ENCODE measurements at regions not wholly inside any gene's neighbourhood (a gene's known extent, or its start where the extent isn't known, plus 50 kb on each side); places are given as distances from the start of the nearest gene placed in this dataset.
A peak's percentile ranks its signal among the peaks of the same experiment; 100 is the strongest.

- Histone ChIP-seq H3K4me1 (ENCODE audit: insufficient read depth) (no peaks in the 10 kb centered on the region), H2AFZ (no peak overlapping the region), H3K79me2 (ENCODE audit: insufficient read depth) (no peaks in the 10 kb centered on the region), H3K36me3 (ENCODE audit: low read depth) (no peaks in the 10 kb centered on the region), H3K9ac (no peak overlapping the region), H3K27ac (no peak overlapping the region), H3K4me3 (no peak overlapping the region), H3K9me2 (ENCODE audit: insufficient read depth) (no peaks in the 10 kb centered on the region), H3K27me3 (replicated peaks; ENCODE audit: insufficient read depth) (no peaks in the 10 kb centered on the region), H3K4me2 (ENCODE audit: unreplicated experiment) (no peak overlapping the region), H3F3A (ENCODE audit: insufficient read depth) (no peaks in the 10 kb centered on the region), H3K9me3 (ENCODE audit: low read depth) (no peaks in the 10 kb centered on the region), H4K20me1 (ENCODE audit: insufficient read depth) (no peaks in the 10 kb centered on the region)
- no peak for DNase-seq
- WGBS, 2 experiments (ENCODE audit: low coverage in 1 of 2, low lambda C conversion rate in 2 of 2, missing lambda C conversion rate in 2 of 2): 89 to 91% methylated on average over 6 of the region's 6 CpGs
- in situ Hi-C loops (cut with MboI): loop anchor here (25.0 kb wide), 1 partner anchor 573 kb away; no protein-coding TSS in a partner anchor
- TF ChIP-seq EZH2phosphoT487 (IDR thresholded peaks at IDR 0.05; ENCODE audit: insufficient read depth, low read depth) (no peak), EZH2 (IDR thresholded peaks at IDR 0.05; ENCODE audit: insufficient read depth, poor library complexity, severe bottlenecking) (no peak)
Measured at GRCh38 chr12:127360580-127360979, 906.4 kb upstream of the TMEM132C start.

- no peak overlapping the region for H3K9ac ChIP-seq
- no peaks in the 10 kb centered on the region for H3K9me2 ChIP-seq (ENCODE audit: insufficient read depth)
- H3K9me3 ChIP-seq (ENCODE audit: low read depth): no peaks in the 10 kb centered on the region
- H3K4me3 ChIP-seq: no peak overlapping the region
- H4K20me1 ChIP-seq (ENCODE audit: insufficient read depth): no peaks in the 10 kb centered on the region
- no peaks in the 10 kb centered on the region for H3K36me3 ChIP-seq (ENCODE audit: low read depth)
- no peak for DNase-seq
- no peak overlapping the region for H2AFZ ChIP-seq
- no peak overlapping the region for H3K4me2 ChIP-seq (ENCODE audit: unreplicated experiment)
- H3K79me2 ChIP-seq (ENCODE audit: insufficient read depth): no peaks in the 10 kb centered on the region
- no peaks in the 10 kb centered on the region for H3K27me3 ChIP-seq (replicated peaks; ENCODE audit: insufficient read depth)
- H3K27ac ChIP-seq: no peak overlapping the region
- TF ChIP-seq EZH2 (IDR thresholded peaks at IDR 0.05; ENCODE audit: insufficient read depth, poor library complexity, severe bottlenecking) (no peak), EZH2phosphoT487 (IDR thresholded peaks at IDR 0.05; ENCODE audit: insufficient read depth, low read depth) (no peak)
- no peaks in the 10 kb centered on the region for H3K4me1 ChIP-seq (ENCODE audit: insufficient read depth)
- no peaks in the 10 kb centered on the region for H3F3A ChIP-seq (ENCODE audit: insufficient read depth)
- in situ Hi-C loops (cut with MboI): loop anchor here (25.0 kb wide), 1 partner anchor 575 kb away; no protein-coding TSS in a partner anchor
- 67 to 76% methylated on average over 4 of the region's 4 CpGs for WGBS, 2 experiments (ENCODE audit: low coverage in 1 of 2, low lambda C conversion rate in 2 of 2, missing lambda C conversion rate in 2 of 2)
Measured at GRCh38 chr12:127362121-127362520, 904.8 kb upstream of the TMEM132C start.

GRCh38 chr12:127363392-127363791 lies 903.6 kb upstream of the TMEM132C start:
- Histone ChIP-seq H3F3A (ENCODE audit: insufficient read depth) (no peaks in the 10 kb centered on the region), H4K20me1 (ENCODE audit: insufficient read depth) (no peaks in the 10 kb centered on the region), H3K9me2 (ENCODE audit: insufficient read depth) (no peaks in the 10 kb centered on the region), H3K4me3 (no peak overlapping the region), H3K36me3 (ENCODE audit: low read depth) (no peaks in the 10 kb centered on the region), H2AFZ (no peak overlapping the region), H3K27ac (no peak overlapping the region), H3K27me3 (replicated peaks; ENCODE audit: insufficient read depth) (no peaks in the 10 kb centered on the region), H3K4me2 (ENCODE audit: unreplicated experiment) (no peak overlapping the region), H3K79me2 (ENCODE audit: insufficient read depth) (no peaks in the 10 kb centered on the region), H3K9ac (no peak overlapping the region), H3K9me3 (ENCODE audit: low read depth) (no peaks in the 10 kb centered on the region), H3K4me1 (ENCODE audit: insufficient read depth) (no peaks in the 10 kb centered on the region)
- 25 to 44% methylated on average over 2 of the region's 2 CpGs for WGBS, 2 experiments (ENCODE audit: low coverage in 1 of 2, low lambda C conversion rate in 2 of 2, missing lambda C conversion rate in 2 of 2)
- in situ Hi-C loops (cut with MboI): loop anchor here (25.0 kb wide), 1 partner anchor 576 kb away; no protein-coding TSS in a partner anchor
- TF ChIP-seq EZH2 (IDR thresholded peaks at IDR 0.05; ENCODE audit: insufficient read depth, poor library complexity, severe bottlenecking) (no peak), EZH2phosphoT487 (IDR thresholded peaks at IDR 0.05; ENCODE audit: insufficient read depth, low read depth) (no peak)
- peak; percentile 41 for DNase-seq

GRCh38 chr12:127373559-127373958 lies 893.4 kb upstream of the TMEM132C start:
- Histone ChIP-seq H3K27me3 (replicated peaks; ENCODE audit: insufficient read depth) (no peaks in the 10 kb centered on the region), H3K9ac (no peak overlapping the region), H3K9me3 (ENCODE audit: low read depth) (no peaks in the 10 kb centered on the region), H2AFZ (no peak overlapping the region), H4K20me1 (ENCODE audit: insufficient read depth) (no peaks in the 10 kb centered on the region), H3K4me1 (ENCODE audit: insufficient read depth) (no peaks in the 10 kb centered on the region), H3K9me2 (ENCODE audit: insufficient read depth) (no peaks in the 10 kb centered on the region), H3K4me3 (no peak overlapping the region), H3K36me3 (ENCODE audit: low read depth) (no peaks in the 10 kb centered on the region), H3K79me2 (ENCODE audit: insufficient read depth) (no peaks in the 10 kb centered on the region), H3K4me2 (ENCODE audit: unreplicated experiment) (no peak overlapping the region), H3F3A (ENCODE audit: insufficient read depth) (no peaks in the 10 kb centered on the region), H3K27ac (no peak overlapping the region)
- TF ChIP-seq EZH2phosphoT487 (IDR thresholded peaks at IDR 0.05; ENCODE audit: insufficient read depth, low read depth) (no peak), EZH2 (IDR thresholded peaks at IDR 0.05; ENCODE audit: insufficient read depth, poor library complexity, severe bottlenecking) (no peak)
- DNase-seq: no peak
- in situ Hi-C loops (cut with MboI): loop anchor here (25.0 kb wide), 1 partner anchor 586 kb away; no protein-coding TSS in a partner anchor
- 56 to 58% methylated on average over 4 of the region's 4 CpGs for WGBS, 2 experiments (ENCODE audit: low coverage in 1 of 2, low lambda C conversion rate in 2 of 2, missing lambda C conversion rate in 2 of 2)

- Histone ChIP-seq H3K79me2 (ENCODE audit: insufficient read depth) (no peaks in the 10 kb centered on the region), H3K9me3 (ENCODE audit: low read depth) (no peaks in the 10 kb centered on the region), H3F3A (ENCODE audit: insufficient read depth) (no peaks in the 10 kb centered on the region), H3K4me2 (ENCODE audit: unreplicated experiment) (no peak overlapping the region), H3K9ac (no peak overlapping the region), H3K27me3 (replicated peaks; ENCODE audit: insufficient read depth) (no peaks in the 10 kb centered on the region), H3K4me1 (ENCODE audit: insufficient read depth) (no peaks in the 10 kb centered on the region), H3K36me3 (ENCODE audit: low read depth) (no peaks in the 10 kb centered on the region), H3K27ac (no peak overlapping the region), H4K20me1 (ENCODE audit: insufficient read depth) (no peaks in the 10 kb centered on the region), H2AFZ (no peak overlapping the region), H3K4me3 (no peak overlapping the region), H3K9me2 (ENCODE audit: insufficient read depth) (no peaks in the 10 kb centered on the region)
- TF ChIP-seq EZH2 (IDR thresholded peaks at IDR 0.05; ENCODE audit: insufficient read depth, poor library complexity, severe bottlenecking) (no peak), EZH2phosphoT487 (IDR thresholded peaks at IDR 0.05; ENCODE audit: insufficient read depth, low read depth) (no peak)
- in situ Hi-C loops (cut with MboI): loop anchor here (25.0 kb wide), 1 partner anchor 587 kb away; no protein-coding TSS in a partner anchor
- DNase-seq: no peak
Measured at GRCh38 chr12:127374447-127374846, 892.5 kb upstream of the TMEM132C start.

Measured in GM23248 (cell line).